ENCODE measurements at regions not wholly inside any gene's neighbourhood (a gene's known extent, or its start where the extent isn't known, plus 50 kb on each side); places are given as distances from the start of the nearest gene placed in this dataset.
"Not testable (repeated sequence)": the region's sequence is repeated elsewhere in the genome, so short reads cannot be mapped to it uniquely, and the experiment has no call there.

- no peak for DNase-seq (ENCODE audit: low spot score)
Measured at GRCh38 chr2:209162129-209162528, 261.7 kb upstream of the MAP2 start.

- no peak for DNase-seq (ENCODE audit: low spot score)
Measured at GRCh38 chr2:209181984-209182383, 241.9 kb upstream of the MAP2 start.

- not testable (repeated sequence) for DNase-seq (ENCODE audit: low spot score)
Measured at GRCh38 chr2:209186886-209187285, 237.0 kb upstream of the MAP2 start.

GRCh38 chr2:209189893-209190292 lies 234.0 kb upstream of the MAP2 start:
- DNase-seq (ENCODE audit: low spot score), result no peak

GRCh38 chr2:209191139-209191538 lies 232.7 kb upstream of the MAP2 start:
- no peak for DNase-seq (ENCODE audit: low spot score)

- no peak for DNase-seq (ENCODE audit: low spot score)
Measured at GRCh38 chr2:209194717-209195116, 229.1 kb upstream of the MAP2 start.

GRCh38 chr2:209208211-209208610 lies 215.6 kb upstream of the MAP2 start:
- DNase-seq (ENCODE audit: low spot score), result peak; percentile 40

GRCh38 chr2:209209943-209210342 lies 213.9 kb upstream of the MAP2 start:
- DNase-seq (ENCODE audit: low spot score), result no peak

- DNase-seq (ENCODE audit: low spot score), result no peak
Measured at GRCh38 chr2:209230560-209230959, 193.3 kb upstream of the MAP2 start.

- DNase-seq (ENCODE audit: low spot score), result no peak
Measured at GRCh38 chr2:209236377-209236776, 187.5 kb upstream of the MAP2 start.

- no peak for DNase-seq (ENCODE audit: low spot score)
Measured at GRCh38 chr2:209238765-209239584, 184.9 kb upstream of the MAP2 start.

- DNase-seq (ENCODE audit: low spot score), result no peak
Measured at GRCh38 chr2:209239585-209239938, 184.3 kb upstream of the MAP2 start.

GRCh38 chr2:209240204-209240603 lies 183.6 kb upstream of the MAP2 start:
- DNase-seq (ENCODE audit: low spot score), result no peak

- DNase-seq (ENCODE audit: low spot score), result no peak
Measured at GRCh38 chr2:209253544-209253943, 170.3 kb upstream of the MAP2 start.

GRCh38 chr2:209259767-209260166 lies 164.1 kb upstream of the MAP2 start:
- no peak for DNase-seq (ENCODE audit: low spot score)

GRCh38 chr2:209260281-209260680 lies 163.6 kb upstream of the MAP2 start:
- DNase-seq (ENCODE audit: low spot score), result no peak

- not testable (repeated sequence) for DNase-seq (ENCODE audit: low spot score)
Measured at GRCh38 chr2:209261366-209262053, 162.3 kb upstream of the MAP2 start.

GRCh38 chr2:209269024-209269423 lies 154.8 kb upstream of the MAP2 start:
- no peak for DNase-seq (ENCODE audit: low spot score)

- no peak for DNase-seq (ENCODE audit: low spot score)
Measured at GRCh38 chr2:209276000-209276399, 147.8 kb upstream of the MAP2 start.

- DNase-seq (ENCODE audit: low spot score), result no peak
Measured at GRCh38 chr2:209277444-209277843, 146.4 kb upstream of the MAP2 start.

- no peak for DNase-seq (ENCODE audit: low spot score)
Measured at GRCh38 chr2:209298601-209299000, 125.2 kb upstream of the MAP2 start.

GRCh38 chr2:209299478-209299877 lies 124.4 kb upstream of the MAP2 start:
- DNase-seq (ENCODE audit: low spot score), result not testable (repeated sequence)

- not testable (repeated sequence) for DNase-seq (ENCODE audit: low spot score)
Measured at GRCh38 chr2:209300766-209301165, 123.1 kb upstream of the MAP2 start.
